SK-N-DZ (cell line): ENCODE measurements at regions not wholly inside any gene's neighbourhood (a gene's known extent, or its start where the extent isn't known, plus 50 kb on each side); places are given as distances from the start of the nearest gene placed in this dataset.
"Not testable (repeated sequence)": the region's sequence is repeated elsewhere in the genome, so short reads cannot be mapped to it uniquely, and the experiment has no call there.

ENCODE experiments used
- DNase-seq: peaks from one replicate; pipeline ENCODE4 v3.0.0-alpha.2; 2015; ENCODE audit warnings: low spot score

DNA sequence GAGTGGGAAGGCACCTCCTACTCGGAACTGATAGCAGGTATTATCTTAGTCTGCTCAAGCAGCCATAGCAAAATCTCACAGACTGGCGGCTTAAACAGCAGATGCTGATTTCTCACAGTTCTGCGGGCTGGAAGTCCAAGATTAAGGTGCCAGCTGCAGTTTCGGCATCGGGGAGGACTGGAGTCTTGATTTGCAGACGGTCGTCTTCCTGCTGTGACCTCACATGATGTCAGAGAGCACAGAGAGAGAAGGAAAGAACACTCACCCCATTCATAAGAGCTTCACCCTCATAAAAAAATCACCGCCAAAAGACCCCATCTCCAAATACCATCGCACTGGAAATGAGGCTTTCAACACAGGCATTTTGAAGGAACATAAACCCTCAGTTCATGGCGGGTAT is 216.5 kb upstream of the PITRM1 start:
- no peak for DNase-seq

- no peak for DNase-seq
These were observed 212.9 kb upstream of the PITRM1 start for GRCh38 chr10:3385487-3385886.

DNA sequence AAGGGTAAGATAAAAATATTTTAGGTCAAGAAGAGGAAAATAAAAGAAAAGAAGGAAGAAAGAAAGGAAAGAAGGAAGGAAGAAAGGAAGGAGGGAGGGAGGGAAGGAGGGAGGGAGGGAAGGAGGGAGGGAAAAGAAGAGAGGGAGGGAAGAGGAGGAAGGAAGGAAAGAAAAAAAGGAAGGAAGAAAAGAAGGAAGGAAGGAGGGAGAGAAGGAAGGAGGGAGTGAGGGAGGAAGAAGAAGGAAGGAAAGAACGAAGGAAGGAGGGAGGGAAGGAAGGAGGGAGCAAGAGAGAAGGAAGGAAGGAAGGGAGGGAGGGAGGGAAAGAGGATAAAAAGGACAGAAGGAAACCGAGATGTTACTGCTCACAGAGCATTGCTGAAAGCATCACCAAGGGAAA is 209.5 kb upstream of the PITRM1 start:
- DNase-seq = no peak

DNA sequence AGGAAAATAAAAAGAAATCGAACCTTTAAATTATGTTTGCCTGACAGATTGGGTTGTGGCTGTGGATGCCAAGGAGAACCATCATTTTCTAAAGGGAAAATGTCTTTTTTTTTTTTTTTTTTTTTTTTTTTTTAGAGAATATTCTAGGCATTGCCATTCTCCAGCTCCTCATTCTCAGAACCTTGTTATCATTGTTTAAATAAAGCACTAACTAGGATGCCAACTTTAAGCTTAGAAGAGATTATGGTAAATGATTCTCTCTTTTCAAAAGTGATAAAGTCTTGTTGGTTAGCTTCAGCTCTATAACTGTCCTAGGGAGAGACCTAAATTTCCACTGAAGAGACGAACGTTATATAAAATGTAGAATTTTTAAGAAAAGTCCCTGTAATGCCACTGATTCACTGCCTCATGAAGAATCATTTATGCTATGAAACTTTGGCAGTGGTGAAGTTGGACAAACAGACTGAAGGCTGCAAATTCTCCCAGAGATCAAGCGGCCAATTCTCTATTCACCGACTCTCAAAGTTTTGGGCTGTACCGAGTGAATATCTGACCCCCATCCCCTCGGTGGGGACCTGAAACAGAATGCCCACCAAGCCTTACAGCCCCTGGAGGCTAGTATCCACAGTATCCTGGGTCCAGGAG is 207.9 kb upstream of the PITRM1 start:
- no peak for DNase-seq

GRCh38 chr10:3376631-3377030 is 204.0 kb upstream of the PITRM1 start:
- DNase-seq = no peak

- no peak for DNase-seq
These were observed 202.9 kb upstream of the PITRM1 start for GRCh38 chr10:3375505-3375904.

GRCh38 chr10:3374914-3375313 is 202.3 kb upstream of the PITRM1 start:
- DNase-seq = no peak

GRCh38 chr10:3373374-3374027 is 200.9 kb upstream of the PITRM1 start:
- not testable (repeated sequence) for DNase-seq

GRCh38 chr10:3372281-3372680 is 199.7 kb upstream of the PITRM1 start:
- DNase-seq = no peak

DNA sequence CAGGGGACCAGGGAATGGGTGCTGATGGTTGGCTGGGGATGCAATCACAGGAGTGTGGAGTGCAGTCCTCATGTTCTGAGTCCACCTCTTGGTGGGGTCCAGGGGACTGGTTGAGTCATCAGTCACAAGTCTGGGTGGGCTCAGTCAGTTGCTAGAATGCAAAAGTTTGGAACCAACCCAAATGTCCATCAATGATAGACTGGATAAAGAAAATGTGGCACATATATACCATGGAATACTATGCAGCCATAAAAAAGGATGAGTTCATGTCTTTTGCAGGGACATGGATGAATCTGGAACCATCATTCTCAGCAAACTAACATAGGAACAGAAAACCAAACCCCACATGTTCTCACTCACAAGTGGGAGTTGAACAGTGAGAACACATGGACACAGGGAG is 199.0 kb upstream of the PITRM1 start:
- not testable (repeated sequence) for DNase-seq

DNA sequence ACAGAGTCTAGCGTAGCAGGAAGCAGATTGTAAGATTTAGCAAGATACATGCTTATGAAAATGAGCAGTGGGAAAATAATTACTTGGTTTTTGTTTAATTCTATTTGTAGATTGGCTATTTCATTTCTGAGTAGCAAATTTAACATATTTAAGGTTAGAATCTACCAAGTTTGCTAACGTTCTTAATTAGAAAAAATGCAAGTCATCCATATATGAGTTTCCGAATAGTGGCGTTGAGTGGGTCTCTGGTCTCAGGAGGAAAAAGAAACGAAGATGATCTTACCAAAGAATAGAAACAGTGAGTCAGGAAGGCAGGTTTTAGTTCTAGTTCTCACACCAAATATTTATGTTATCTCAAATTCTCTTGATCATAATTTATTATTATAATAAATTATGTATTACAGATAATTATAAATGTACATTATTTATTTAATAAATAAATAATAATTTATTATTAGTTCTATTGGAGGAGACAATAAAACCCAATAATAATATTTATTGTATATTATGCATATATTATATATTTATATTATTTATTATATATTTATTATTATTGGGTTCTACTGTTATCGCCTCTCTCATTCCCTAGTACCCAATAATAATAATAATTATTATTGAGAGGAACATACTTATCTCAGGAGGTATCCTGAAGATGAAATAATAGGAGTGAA is 194.3 kb upstream of the PITRM1 start:
- no peak for DNase-seq

GRCh38 chr10:3366043-3366442 is 193.5 kb upstream of the PITRM1 start:
- no peak for DNase-seq

DNA sequence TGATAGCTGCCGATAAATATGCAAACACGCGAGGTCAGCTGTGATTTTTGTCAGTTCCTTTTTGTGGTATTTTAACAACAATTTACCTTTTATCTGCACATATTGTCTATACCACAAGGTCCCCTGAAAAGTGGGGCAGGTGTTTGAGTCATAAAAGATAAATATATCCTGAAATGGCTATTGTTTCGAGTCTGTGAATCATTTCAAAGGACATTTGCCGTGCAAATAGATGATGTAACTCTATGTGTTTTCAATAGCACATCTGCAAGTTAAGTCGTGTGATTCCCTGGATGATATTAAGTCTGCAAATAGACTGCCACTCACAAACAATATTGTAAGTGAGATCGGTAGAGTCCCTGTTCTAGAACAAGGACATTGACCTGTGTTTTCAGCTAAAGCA is 193.0 kb upstream of the PITRM1 start:
- DNase-seq = no peak

GRCh38 chr10:3364768-3365480 is 192.3 kb upstream of the PITRM1 start:
- DNase-seq = no peak

DNA sequence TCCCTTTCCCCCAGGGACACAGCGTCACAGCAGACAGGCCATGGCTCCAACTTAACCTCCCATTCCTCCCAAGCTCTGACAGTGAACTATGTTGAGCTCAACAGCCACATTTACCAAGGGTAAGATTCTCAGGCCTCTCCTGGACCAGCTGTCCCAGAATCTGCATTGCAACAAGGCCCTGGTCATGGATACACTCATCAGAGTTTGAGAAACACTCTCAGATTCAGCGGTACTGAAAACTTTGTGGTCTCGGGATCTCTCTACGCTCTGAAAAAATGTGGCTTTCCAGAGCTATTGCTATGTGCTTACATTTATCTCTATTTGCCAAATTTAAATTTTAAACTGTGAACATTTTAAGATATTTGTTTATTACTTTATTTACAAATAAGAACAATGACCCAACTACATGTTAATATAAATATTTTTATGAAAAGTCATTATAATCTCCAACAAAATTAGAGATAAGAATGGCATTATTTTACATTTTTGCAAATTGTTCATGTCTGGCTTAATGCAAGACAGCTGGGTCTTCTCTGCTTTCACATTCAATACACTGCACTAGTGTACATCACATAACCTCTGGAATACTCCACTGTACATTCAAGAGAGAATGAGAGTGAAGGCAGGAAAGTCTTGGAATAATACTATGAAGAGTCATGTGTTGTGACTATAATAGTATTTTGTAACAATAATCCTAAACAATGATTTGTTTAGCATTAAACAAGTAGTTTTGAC is 190.9 kb upstream of the PITRM1 start:
- no peak for DNase-seq

DNA sequence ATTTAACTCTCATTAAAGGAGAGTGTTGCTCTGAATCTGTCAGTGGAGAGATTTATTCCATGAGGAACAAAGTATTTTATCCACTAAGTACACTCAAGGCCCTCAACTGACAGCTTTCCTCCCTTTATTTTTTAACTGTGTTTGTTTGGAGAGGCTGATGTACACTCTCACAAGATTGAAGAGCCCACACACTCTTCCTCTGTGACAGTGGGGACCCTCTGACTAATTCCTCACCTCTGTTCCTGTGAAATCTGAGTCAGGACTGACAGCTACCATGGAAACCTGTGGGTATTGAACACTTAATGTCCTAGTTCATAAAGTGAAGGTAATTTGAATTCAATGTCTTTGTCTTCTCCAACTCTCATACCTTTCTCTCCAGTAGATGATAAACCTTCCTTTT is 189.8 kb upstream of the PITRM1 start:
- no peak for DNase-seq

GRCh38 chr10:3361640-3362039 is 189.1 kb upstream of the PITRM1 start:
- no peak for DNase-seq

- DNase-seq = no peak
These were observed 185.2 kb upstream of the PITRM1 start for GRCh38 chr10:3357737-3358136.

DNA sequence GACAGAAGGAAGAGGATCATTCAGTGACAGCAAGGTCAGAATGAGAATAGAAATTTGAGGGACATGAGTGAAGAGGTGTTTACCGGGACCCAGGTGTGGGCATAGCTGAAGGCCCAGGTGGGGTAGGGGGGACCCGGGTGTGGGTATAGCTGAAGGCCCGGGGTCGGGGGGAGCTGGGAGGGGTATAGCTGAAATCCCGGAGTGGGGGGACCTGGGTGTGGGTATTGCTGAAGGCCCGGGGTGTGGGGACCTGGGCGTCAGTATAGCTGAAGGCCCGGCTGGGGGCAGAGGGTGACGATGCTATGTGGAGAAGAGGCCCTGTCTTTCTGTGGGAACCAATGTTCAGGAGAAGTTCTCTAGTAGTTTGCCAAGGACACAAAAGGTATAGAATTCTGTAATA is 183.0 kb upstream of the PITRM1 start:
- DNase-seq = no peak

DNA sequence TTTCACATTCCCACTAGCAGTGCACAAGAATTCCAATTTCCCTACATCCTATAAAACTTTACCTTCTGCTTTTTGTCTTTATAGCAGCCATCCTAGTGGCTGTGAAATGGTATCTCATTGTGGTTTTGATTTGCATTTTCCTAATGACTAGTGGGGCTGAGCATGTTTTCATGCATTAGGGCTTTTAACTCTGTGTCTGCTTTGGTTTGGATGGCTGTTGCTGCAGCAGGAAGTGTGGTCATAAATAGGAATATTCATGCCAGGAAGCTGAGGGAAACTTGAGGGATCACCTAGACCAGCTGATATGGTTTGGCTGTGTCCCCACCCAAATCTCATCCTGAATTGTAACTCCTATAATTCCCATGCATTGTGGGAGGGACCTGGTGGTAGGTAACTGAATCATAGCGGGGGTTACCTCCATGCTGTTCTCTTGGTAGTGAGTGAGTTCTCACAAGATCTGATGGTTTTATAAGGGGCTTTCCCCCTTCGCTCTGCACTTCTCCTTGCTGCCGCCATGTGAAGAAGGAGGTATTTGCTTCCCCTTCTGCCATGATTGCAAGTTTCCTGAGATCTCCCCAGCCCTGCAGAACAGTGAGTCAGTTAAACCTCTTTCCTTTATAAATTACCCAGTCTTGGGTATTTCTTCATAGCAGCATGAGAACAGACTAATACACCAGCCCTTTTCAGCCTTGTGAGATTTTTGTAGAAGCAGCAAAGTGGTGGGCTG is 181.8 kb upstream of the PITRM1 start:
- no peak for DNase-seq

DNA sequence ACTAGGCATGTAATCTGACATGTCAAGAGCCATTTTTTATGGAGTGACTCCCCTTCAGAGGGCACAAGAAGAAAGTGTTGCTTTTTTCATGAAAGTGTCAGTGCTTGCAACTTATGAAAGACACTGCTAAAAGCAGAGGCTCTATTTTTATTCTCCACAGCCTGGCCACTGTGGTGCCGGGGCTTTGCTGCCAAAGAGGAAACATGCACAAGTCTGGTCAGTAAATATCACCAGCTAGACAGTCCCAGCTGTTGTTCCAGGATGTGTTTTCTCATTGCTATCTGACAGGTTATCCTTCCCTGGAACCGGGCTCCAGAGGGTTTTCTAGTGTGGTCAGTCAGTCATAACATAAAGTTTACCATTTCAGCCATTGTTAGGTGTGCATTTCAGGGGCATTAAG is 180.7 kb upstream of the PITRM1 start:
- DNase-seq = no peak
